ENCODE measurements at regions not wholly inside any gene's neighbourhood (a gene's known extent, or its start where the extent isn't known, plus 50 kb on each side); places are given as distances from the start of the nearest gene placed in this dataset.

- TF ChIP-seq REST (IDR thresholded peaks at IDR 0.05; ENCODE audit: insufficient replicate concordance, low read depth): no peak
- TF ChIP-seq CTCF (IDR thresholded peaks at IDR 0.05; ENCODE audit: insufficient read depth, low read length): no peak
- no peak for TF ChIP-seq POLR2AphosphoS5 (IDR thresholded peaks at IDR 0.05; ENCODE audit: low read depth)
- TF ChIP-seq SPI1 (IDR thresholded peaks at IDR 0.05; ENCODE audit: borderline replicate concordance, low read depth): no peak
Observed at GRCh38 chr5:36478646-36479317, 127.6 kb upstream of the SLC1A3 start.

Measured in HL-60 (cell line).